HG03060 (cell line): ENCODE measurements at regions not wholly inside any gene's neighbourhood (a gene's known extent, or its start where the extent isn't known, plus 50 kb on each side); places are given as distances from the start of the nearest gene placed in this dataset.
"Not testable (repeated sequence)": the region's sequence is repeated elsewhere in the genome, so short reads cannot be mapped to it uniquely, and the experiment has no call there.

Experiments used
- ATAC-seq: cut with Tn5 transposase; IDR thresholded peaks from one replicate; pipeline ENCODE4 v1.9.1; 2021; ENCODE audit warnings: low read depth, moderate number of reproducible peaks; ENCODE audit not compliant: unreplicated experiment

GRCh38 chr2:53498210-53498609, 269.4 kb upstream of the CHAC2 start:
- ATAC-seq, result no peak

GRCh38 chr2:53497020-53497419, 270.6 kb upstream of the CHAC2 start:
- no peak for ATAC-seq

- no peak for ATAC-seq
Measured at GRCh38 chr2:53493210-53493609, 274.4 kb upstream of the CHAC2 start.

DNA sequence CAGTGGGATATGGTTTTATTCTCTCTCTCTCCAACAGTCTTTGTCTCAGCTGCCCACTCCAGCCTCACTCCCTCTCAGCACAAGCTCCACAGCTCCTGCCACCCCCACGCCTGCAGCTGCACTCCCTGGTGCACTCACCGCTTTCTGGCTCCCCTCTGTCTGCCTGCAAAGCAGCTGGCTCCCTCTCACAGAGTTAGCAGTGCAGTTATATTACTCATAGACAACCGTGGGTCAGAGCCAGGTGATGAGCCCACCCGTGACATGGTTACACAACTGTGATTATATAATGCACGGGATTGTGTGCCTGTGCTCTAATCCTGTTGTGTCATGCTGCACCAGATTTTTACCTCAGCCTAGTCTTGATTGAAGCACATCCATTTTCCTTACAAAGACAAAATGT, 276.9 kb upstream of the CHAC2 start:
- ATAC-seq, result no peak

- ATAC-seq, result not testable (repeated sequence)
Measured at GRCh38 chr2:53486185-53486899, 281.3 kb upstream of the CHAC2 start.

- ATAC-seq, result no peak
Measured at GRCh38 chr2:53485021-53485728, 282.4 kb upstream of the CHAC2 start.

DNA sequence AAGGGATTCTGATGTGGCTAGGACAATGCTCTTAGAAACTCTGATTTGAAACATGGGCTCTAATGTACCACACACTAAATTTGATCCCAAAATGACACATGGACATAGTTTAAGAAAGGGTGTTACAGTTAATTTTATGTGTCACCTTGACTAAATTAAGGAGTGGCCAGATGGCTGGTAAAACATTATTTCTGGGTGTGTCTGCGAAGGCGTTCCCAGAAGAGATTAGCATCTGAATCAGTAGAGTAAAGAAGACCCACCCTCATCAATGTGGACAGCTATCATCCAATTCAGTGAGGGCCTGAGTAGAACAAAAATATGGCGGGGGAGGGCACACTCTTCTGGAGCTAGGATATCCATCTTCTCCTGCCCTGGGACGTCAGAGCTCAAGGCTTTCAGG, 283.1 kb upstream of the CHAC2 start:
- ATAC-seq, result no peak

GRCh38 chr2:53477517-53477916, 290.1 kb upstream of the CHAC2 start:
- no peak for ATAC-seq

DNA sequence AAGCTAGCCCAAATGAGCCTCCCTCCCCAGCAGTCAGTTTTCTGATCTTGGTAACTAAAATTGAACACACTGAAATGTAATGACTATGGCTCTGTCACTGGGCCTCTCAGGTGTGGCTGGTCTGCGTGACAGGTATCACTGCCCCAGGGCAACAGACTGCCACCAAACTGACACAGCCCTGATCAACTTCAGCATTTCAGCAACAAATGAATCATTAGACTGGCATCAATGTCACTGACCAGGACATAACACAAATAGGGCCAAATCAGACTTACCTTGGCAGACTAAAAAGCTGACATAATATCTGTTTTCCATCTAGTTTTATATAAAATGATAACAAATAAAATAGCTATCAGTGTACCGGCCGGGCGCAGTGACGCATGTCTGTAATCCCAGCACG, 290.8 kb upstream of the CHAC2 start:
- no peak for ATAC-seq

DNA sequence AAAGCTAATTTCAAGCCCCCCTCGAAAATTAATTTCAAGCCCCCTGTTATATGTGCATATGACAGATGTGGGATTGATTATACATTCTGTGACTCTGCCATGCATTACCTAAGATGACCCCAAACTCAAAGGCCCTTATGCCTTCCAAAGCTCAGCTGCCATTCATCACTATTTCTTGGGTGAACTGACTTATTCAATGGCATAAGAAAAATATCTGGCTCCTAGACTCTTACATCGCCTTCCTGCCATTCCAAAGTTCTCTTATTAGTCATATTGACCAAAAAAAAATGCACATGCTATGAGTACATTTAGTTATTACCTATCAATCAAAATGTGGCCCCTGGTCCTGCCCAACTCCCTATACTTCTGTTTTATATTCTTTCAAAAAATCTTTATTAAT, 291.8 kb upstream of the CHAC2 start:
- no peak for ATAC-seq

DNA sequence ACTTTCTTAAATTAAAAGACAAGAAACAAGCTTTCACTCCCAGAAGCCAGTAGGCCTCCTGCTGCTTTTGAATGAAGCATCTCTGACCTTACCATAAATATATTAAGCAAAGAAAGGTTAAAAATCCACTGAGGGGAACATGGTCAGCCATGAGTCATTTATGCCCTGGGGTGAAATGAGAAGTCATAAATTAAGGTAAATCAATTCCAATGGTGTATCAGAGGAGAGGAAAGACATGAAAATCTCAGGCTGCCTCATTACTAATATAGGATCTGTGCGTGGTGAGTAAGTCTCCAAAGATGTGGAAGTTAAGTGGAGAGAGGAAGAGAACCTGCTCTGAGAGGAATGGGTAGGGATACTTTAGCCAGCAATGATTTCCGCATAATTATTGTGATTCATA, 292.3 kb upstream of the CHAC2 start:
- no peak for ATAC-seq

- ATAC-seq, result no peak
Measured at GRCh38 chr2:53474914-53475313, 292.7 kb upstream of the CHAC2 start.

DNA sequence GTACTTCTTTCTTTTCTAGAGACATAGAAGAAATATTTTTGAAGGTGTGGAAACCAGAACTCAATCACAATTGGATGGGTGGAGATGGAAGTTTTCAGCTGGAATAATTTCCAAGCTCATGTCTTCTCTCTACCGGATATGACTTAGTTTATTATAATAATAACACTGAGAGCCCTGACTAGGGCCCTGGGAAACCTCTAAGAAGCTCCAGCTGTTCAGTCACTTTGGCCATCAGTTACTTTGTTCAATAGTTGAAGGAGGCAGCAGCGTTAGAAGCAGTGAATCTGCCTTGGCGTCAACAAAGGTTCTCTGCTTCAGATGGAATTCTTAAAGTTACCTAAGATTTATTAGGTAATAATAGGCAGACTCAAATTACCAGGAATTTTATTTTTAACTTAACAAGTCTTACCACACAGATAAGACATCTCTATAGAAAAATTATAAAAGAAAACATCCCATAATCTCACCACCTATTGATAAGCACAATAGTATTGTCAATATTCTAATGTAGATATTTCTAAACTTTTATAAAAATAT, 293.8 kb upstream of the CHAC2 start:
- no peak for ATAC-seq

GRCh38 chr2:53473236-53473635, 294.4 kb upstream of the CHAC2 start:
- ATAC-seq, result no peak

- no peak for ATAC-seq
Measured at GRCh38 chr2:53467467-53468180, 300.0 kb upstream of the CHAC2 start.

DNA sequence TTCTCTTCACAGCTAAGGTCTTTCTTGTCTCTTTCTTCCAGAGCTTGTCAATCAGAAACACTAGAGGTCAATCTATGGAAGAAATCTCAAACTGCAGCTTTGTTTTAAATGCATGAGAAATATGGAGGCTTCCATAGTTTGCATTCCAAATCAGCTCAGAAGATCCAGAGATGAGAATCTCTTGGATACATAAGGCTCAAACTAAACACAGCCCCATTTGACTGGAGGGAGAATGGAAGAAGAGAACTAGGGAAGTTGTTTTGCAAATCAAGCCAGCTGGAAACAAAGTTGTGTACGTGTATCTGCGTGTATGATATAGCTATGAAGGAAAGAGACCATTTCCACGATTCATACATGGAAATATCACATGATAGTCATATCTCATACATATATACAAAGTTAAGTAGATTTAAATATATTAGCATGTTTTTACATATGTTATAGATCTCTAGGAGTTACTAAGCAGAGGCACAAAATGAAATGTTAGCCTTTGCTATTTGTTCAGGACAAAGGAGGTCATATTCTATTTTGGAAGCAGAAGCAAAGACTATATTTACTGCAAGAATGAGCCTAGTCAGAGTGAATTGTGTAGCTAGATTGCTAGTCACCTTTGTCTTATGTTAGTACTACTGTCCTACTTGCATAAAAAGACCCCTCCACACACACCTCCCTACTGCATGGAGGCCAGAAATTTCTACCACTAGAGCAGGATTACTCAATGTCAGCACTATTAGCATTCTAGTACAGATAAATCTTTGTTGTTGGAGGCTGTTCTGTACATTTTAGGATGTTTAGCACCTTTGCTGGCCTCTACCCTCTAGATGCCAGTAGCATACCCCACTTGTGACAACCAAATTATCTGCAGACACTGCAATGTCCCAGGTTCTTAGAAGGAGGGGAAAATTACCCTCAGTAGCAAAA, 303.5 kb upstream of the CHAC2 start:
- ATAC-seq, result no peak

GRCh38 chr2:53460937-53461336, 306.7 kb upstream of the CHAC2 start:
- no peak for ATAC-seq

DNA sequence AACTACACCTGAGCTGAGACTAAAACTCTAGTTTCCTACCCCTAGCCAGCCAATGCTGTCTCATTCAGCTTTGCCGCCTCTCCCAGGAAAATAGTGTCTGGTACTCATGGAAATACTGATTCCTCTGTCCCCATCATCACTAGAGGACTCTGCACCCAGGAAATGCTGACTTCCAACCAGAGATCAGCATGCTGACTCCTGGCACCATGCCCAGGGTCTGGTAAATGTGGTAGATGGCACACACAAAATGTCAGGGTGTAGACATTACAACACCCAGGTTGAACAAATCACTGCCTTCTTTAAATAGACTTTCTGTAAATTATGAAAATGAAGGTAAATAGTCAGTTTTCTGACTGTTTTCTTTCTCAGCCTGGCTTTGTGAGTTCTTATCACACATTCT, 307.3 kb upstream of the CHAC2 start:
- no peak for ATAC-seq

DNA sequence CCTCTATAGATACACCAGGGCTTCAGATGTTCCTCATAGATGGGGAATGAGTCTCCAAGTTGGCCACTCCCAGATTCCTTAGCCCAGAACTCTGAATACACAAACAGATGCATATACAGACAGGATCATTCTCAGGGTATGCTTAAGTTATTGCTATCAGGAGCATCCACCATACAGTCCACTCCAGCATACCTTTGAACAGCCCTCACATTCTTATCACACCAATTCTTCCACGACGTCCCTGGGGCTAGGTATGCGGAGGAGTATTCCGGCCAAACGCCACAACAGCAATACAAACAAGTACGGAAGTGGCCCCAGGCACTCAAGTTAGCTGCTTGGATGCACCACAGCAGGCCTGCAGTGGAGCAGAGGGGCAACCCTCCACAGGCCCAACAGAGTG, 312.5 kb upstream of the CHAC2 start:
- ATAC-seq, result no peak

GRCh38 chr2:53452957-53453748, 314.5 kb upstream of the CHAC2 start:
- no peak for ATAC-seq
